ENCODE measurements at regions not wholly inside any gene's neighbourhood (a gene's known extent, or its start where the extent isn't known, plus 50 kb on each side); places are given as distances from the start of the nearest gene placed in this dataset.

GRCh38 chr4:181194096-181194495, 1049.1 kb upstream of the TENM3 start:
- TF ChIP-seq CTCF (IDR thresholded peaks at IDR 0.05; ENCODE audit: low read length) (no peak), EZH2 (optimal IDR thresholded peaks at IDR 0.05; ENCODE audit: low read depth, low read length) (no peak), EZH2phosphoT487 (IDR thresholded peaks at IDR 0.05; ENCODE audit: low read length) (no peak)

Data from MM.1S (cell line).